Mesendoderm (in vitro differentiated cells): ENCODE measurements at regions not wholly inside any gene's neighbourhood (a gene's known extent, or its start where the extent isn't known, plus 50 kb on each side); places are given as distances from the start of the nearest gene placed in this dataset.

Experiments used
- DNase-seq: peaks from one replicate; pipeline ENCODE4 v3.0.0; 2013
- H2AK5ac ChIP-seq: 2 replicates; pipeline ENCODE4 v1.6.1; 2013; ENCODE audit warnings: low read length, inconsistent platforms
- H2BK120ac ChIP-seq: 2 replicates; pipeline ENCODE4 v1.6.1; 2013; ENCODE audit warnings: low read depth, mild to moderate bottlenecking, low read length, moderate library complexity, mixed read lengths
- H2BK15ac ChIP-seq: replicated peaks from 2 replicates; pipeline ENCODE4 v1.6.1; 2013; ENCODE audit warnings: low read depth, mild to moderate bottlenecking, moderate library complexity
- H2BK5ac ChIP-seq: 2 replicates; pipeline ENCODE4 v1.6.1; 2013; ENCODE audit warnings: low read length, inconsistent platforms
- H3K18ac ChIP-seq: 2 replicates; pipeline ENCODE4 v1.6.1; 2013; ENCODE audit warnings: mild to moderate bottlenecking, low read length, mixed read lengths
- H3K23ac ChIP-seq: one replicate; pipeline ENCODE4 v1.6.1; 2013; ENCODE audit warnings: low read length
- H3K27ac ChIP-seq: 2 replicates; pipeline ENCODE4 v1.5.1; 2013; ENCODE audit warnings: low read depth, mild to moderate bottlenecking, inconsistent platforms, low read length, moderate library complexity
- H3K27me3 ChIP-seq: 2 replicates; pipeline ENCODE4 v1.6.1; 2013; ENCODE audit warnings: low read length, control low read depth, mild to moderate bottlenecking, inconsistent platforms; ENCODE audit not compliant: insufficient read depth, poor library complexity
- H3K36me3 ChIP-seq: 2 replicates; pipeline ENCODE4 v1.6.1; 2013; ENCODE audit warnings: low read length, inconsistent platforms; ENCODE audit not compliant: control insufficient read depth, insufficient read depth
- H3K4ac ChIP-seq: one replicate; pipeline ENCODE4 v1.6.1; 2013; ENCODE audit warnings: low read depth, mild to moderate bottlenecking, low read length, moderate library complexity
- H3K4me1 ChIP-seq: 2 replicates; pipeline ENCODE4 v1.6.1; 2013; ENCODE audit warnings: low read depth, low read length, inconsistent platforms; ENCODE audit not compliant: control insufficient read depth
- H3K4me2 ChIP-seq: 2 replicates; pipeline ENCODE4 v1.6.1; 2013; ENCODE audit warnings: low read length
- H3K4me3 ChIP-seq: 2 replicates; pipeline ENCODE4 v1.5.1; 2013; ENCODE audit warnings: mild to moderate bottlenecking, low read length
- H3K56ac ChIP-seq: one replicate; pipeline ENCODE4 v1.6.1; 2013; ENCODE audit warnings: low read length
- H3K79me1 ChIP-seq: 2 replicates; pipeline ENCODE4 v1.6.1; 2013; ENCODE audit warnings: low read length, inconsistent platforms
- H3K79me2 ChIP-seq: 2 replicates; pipeline ENCODE4 v1.6.1; 2013; ENCODE audit warnings: mild to moderate bottlenecking, low read length; ENCODE audit not compliant: control insufficient read depth, insufficient read depth
- H3K9ac ChIP-seq: 2 replicates; pipeline ENCODE4 v1.6.1; 2013; ENCODE audit warnings: low read length, inconsistent platforms
- H4K5ac ChIP-seq: one replicate; pipeline ENCODE4 v1.6.1; 2013; ENCODE audit warnings: low read length
- H4K8ac ChIP-seq: one replicate; pipeline ENCODE4 v1.6.1; 2013; ENCODE audit warnings: low read depth, mild to moderate bottlenecking, control low read depth, low read length, moderate library complexity
- WGBS: extraction: QIAGEN DNeasy Blood & Tissue Kit; methylation state at CpG from one replicate; pipeline ENCODE4 v1.1.7; 2013; ENCODE audit warnings: low lambda C conversion rate, missing lambda C conversion rate; ENCODE audit not compliant: insufficient coverage; ENCODE audit errors: extremely low coverage; 5-methylcytosine and 5-hydroxymethylcytosine counted together

DNA sequence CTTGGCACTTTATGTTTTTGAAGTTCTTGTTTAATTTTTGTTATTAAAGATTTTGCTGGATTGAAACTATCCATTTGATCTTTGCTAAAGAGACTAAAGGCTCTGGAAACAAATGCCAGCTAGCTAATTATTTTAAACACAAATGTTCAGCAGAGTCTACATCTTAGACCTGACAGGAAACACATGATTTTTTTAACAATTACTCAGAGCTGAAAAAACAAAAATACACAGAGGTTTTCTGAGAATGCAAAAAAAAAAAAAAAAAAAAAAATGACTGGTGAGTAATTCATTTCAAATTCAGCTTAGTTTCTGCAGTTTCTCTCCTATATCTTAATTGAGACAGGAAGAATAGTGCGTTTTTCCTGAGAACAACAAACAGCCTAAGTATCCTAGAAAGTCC lies 448.0 kb downstream of the TENT5A start:
- Histone ChIP-seq H3K4me1 (no peaks in the 10 kb centered on the region), H3K4ac (no peak overlapping the region), H3K9ac (no peak overlapping the region), H2BK5ac (no peak overlapping the region), H4K5ac (no peak overlapping the region), H2BK15ac (no peak overlapping the region), H2AK5ac (no peak overlapping the region), H2BK120ac (no peak overlapping the region), H3K36me3 (no peaks in the 10 kb centered on the region), H3K56ac (no peak overlapping the region), H3K4me3 (no peak overlapping the region), H3K27me3 (no peaks in the 10 kb centered on the region), H3K23ac (no peak overlapping the region), H3K27ac (no peak overlapping the region), H3K4me2 (no peak overlapping the region), H3K18ac (no peak overlapping the region), H3K79me1 (no peaks in the 10 kb centered on the region), H4K8ac (no peak overlapping the region), H3K79me2 (no peaks in the 10 kb centered on the region)
- no CpG with 5 or more reads among the region's 1 CpG for WGBS
- no peak for DNase-seq

DNA sequence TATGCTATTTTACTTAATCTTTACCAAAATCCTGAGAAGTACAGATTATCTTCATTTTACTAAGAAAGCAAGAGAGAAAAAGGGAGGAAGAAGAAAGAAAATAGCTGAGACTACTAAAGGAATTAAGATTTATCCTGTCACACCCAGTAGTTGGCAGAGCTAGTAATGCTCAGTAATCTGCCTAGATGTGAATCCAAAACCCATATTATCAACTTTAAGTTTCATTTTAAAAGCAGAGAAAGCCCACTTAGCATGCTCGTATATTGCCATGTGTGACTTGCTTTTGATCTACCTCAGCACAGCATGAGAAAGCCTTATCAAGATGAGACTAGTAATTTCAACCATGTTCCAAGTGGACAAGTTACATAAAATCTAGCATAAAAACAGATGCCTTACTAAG lies 451.5 kb downstream of the TENT5A start:
- Histone ChIP-seq H3K4ac (no peak overlapping the region), H3K9ac (no peak overlapping the region)
- WGBS, result no CpG with 5 or more reads among the region's 1 CpG

DNA sequence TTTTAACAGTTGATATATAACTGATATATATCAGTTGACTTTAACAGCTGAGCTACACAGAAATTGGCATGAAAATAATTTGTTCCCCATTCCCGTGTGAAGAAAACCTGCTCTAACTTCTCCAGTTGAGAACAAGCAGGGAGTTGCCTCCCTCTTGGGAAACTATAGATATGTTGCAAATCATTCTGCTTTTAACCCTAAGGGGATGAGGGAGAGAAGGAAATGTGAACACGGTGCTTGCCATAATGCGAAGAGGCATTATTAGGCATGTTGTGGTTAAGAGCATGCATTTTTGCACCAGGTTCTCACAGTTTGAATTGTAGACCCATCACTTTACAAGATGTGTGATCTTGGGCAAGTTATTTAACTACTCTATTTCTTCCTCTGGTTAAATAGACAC lies 453.7 kb downstream of the TENT5A start:
- Histone ChIP-seq H2BK120ac (no peak overlapping the region), H2AK5ac (no peak overlapping the region), H3K4ac (no peak overlapping the region), H3K23ac (no peak overlapping the region), H3K79me1 (no peaks in the 10 kb centered on the region), H3K9ac (no peak overlapping the region), H3K27ac (no peak overlapping the region), H3K79me2 (no peaks in the 10 kb centered on the region), H2BK15ac (no peak overlapping the region), H4K8ac (no peak overlapping the region), H4K5ac (no peak overlapping the region), H3K56ac (no peak overlapping the region), H3K4me2 (no peak overlapping the region), H3K36me3 (no peaks in the 10 kb centered on the region), H2BK5ac (no peak overlapping the region), H3K27me3 (no peaks in the 10 kb centered on the region), H3K4me3 (no peak overlapping the region), H3K4me1 (no peaks in the 10 kb centered on the region), H3K18ac (no peak overlapping the region)
- WGBS, result no CpG with 5 or more reads among the region's 3 CpGs
- DNase-seq, result no peak

More for the DNA sequence above, 451.5 kb downstream of the TENT5A start:
- Histone ChIP-seq H2BK120ac (no peak overlapping the region), H3K27me3 (no peaks in the 10 kb centered on the region), H2AK5ac (no peak overlapping the region), H3K36me3 (no peaks in the 10 kb centered on the region), H2BK15ac (no peak overlapping the region), H3K56ac (no peak overlapping the region), H3K79me2 (no peaks in the 10 kb centered on the region), H3K79me1 (no peaks in the 10 kb centered on the region), H3K18ac (no peak overlapping the region), H3K4me1 (no peaks in the 10 kb centered on the region), H3K4me2 (no peak overlapping the region), H4K5ac (no peak overlapping the region), H4K8ac (no peak overlapping the region), H3K27ac (no peak overlapping the region), H2BK5ac (no peak overlapping the region), H3K4me3 (no peak overlapping the region), H3K23ac (no peak overlapping the region)
- DNase-seq, result no peak

DNA sequence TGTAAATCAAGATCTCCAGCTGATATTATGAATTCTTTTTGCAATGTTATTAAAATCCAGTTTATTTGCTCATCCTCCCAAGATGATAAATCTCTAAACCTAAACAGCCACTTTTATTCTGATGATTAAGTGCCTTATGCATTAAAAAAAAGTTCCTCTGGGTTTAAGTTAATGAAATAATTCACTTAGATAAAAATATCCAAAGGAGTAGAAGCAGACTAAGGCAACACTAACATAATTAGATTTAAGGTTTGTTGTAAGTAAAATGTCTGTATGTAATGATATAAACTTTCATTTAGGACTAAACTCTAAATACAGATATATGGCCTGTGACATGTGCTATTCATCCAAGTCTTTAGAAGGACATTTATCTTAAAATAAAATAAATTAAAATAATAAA lies 457.2 kb downstream of the TENT5A start:
- no peak overlapping the region for H3K56ac ChIP-seq
- H3K4me1 ChIP-seq, result no peaks in the 10 kb centered on the region
- no peak overlapping the region for H2BK5ac ChIP-seq
- no peak overlapping the region for H4K5ac ChIP-seq
- H2BK120ac ChIP-seq, result no peak overlapping the region
- no peak overlapping the region for H3K4me2 ChIP-seq
- no peaks in the 10 kb centered on the region for H3K27me3 ChIP-seq
- no peak overlapping the region for H3K23ac ChIP-seq
- H3K79me1 ChIP-seq, result no peaks in the 10 kb centered on the region
- no peak overlapping the region for H2AK5ac ChIP-seq
- H3K4me3 ChIP-seq, result no peak overlapping the region
- no peak overlapping the region for H3K18ac ChIP-seq
- H3K27ac ChIP-seq, result no peak overlapping the region
- no peaks in the 10 kb centered on the region for H3K36me3 ChIP-seq
- H3K4ac ChIP-seq, result no peak overlapping the region
- no peak for DNase-seq
- H3K9ac ChIP-seq, result no peak overlapping the region
- no peak overlapping the region for H4K8ac ChIP-seq
- H2BK15ac ChIP-seq, result no peak overlapping the region
- no peaks in the 10 kb centered on the region for H3K79me2 ChIP-seq

DNA sequence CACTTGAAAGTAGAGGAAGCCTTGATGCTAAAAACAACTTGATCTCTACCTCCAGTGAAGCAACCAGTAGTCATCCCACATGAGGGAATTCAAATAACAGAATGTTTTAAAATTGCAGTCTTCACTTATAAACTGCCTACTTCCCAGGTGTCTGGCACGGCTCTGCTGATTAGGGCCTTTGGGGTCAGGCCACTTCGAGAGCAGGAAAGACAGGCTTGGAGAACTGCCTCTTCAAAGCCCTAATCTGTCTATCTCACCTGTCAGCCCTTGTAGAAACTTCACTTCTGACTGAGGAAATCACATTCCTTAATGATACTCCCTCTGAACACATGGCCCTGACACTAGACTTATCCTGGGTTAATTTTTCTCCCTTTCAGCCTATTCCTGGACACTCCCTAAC lies 458.6 kb downstream of the TENT5A start:
- no peak overlapping the region for H2AK5ac ChIP-seq
- no peaks in the 10 kb centered on the region for H3K4me1 ChIP-seq
- no peaks in the 10 kb centered on the region for H3K27me3 ChIP-seq
- no peak overlapping the region for H4K5ac ChIP-seq
- no CpG with 5 or more reads among the region's 2 CpGs for WGBS
- H3K4ac ChIP-seq, result no peak overlapping the region
- DNase-seq, result no peak
- no peak overlapping the region for H3K4me3 ChIP-seq
- H2BK120ac ChIP-seq, result no peak overlapping the region
- H3K56ac ChIP-seq, result no peak overlapping the region
- no peak overlapping the region for H2BK5ac ChIP-seq
- H4K8ac ChIP-seq, result no peak overlapping the region
- no peak overlapping the region for H3K18ac ChIP-seq
- H2BK15ac ChIP-seq, result no peak overlapping the region
- H3K23ac ChIP-seq, result no peak overlapping the region
- H3K79me1 ChIP-seq, result no peaks in the 10 kb centered on the region
- no peaks in the 10 kb centered on the region for H3K79me2 ChIP-seq
- H3K9ac ChIP-seq, result no peak overlapping the region
- H3K36me3 ChIP-seq, result no peaks in the 10 kb centered on the region
- no peak overlapping the region for H3K4me2 ChIP-seq
- no peak overlapping the region for H3K27ac ChIP-seq

DNA sequence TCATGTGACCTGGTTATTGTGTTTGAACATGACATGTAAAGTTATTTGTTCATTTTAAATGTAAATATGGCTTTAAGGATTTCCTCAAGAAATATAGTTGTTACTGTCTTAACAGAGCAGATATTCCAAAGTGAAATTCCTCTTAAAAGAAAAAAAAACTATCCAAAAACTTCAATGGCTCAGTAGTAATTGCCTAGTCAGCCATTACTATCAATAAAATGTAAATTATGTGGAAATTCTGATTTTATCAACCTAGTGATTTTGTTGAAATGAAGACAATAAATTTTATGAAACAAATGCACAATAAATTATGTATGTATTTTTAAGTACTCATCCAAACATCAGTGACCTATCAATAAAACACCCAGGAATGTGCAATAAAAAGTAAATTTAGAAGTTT lies 463.3 kb downstream of the TENT5A start:
- no peak overlapping the region for H2AK5ac ChIP-seq
- no peak overlapping the region for H2BK5ac ChIP-seq
- H3K4me2 ChIP-seq, result no peak overlapping the region
- DNase-seq, result no peak
- no peak overlapping the region for H3K4me3 ChIP-seq
- no peak overlapping the region for H4K8ac ChIP-seq
- no peak overlapping the region for H2BK15ac ChIP-seq
- H3K79me1 ChIP-seq, result no peaks in the 10 kb centered on the region
- H3K56ac ChIP-seq, result no peak overlapping the region
- no peak overlapping the region for H3K9ac ChIP-seq
- H2BK120ac ChIP-seq, result no peak overlapping the region
- no peaks in the 10 kb centered on the region for H3K79me2 ChIP-seq
- no peak overlapping the region for H3K27ac ChIP-seq
- H3K4ac ChIP-seq, result no peak overlapping the region
- no peak overlapping the region for H3K18ac ChIP-seq
- H4K5ac ChIP-seq, result no peak overlapping the region
- H3K27me3 ChIP-seq, result no peaks in the 10 kb centered on the region
- H3K23ac ChIP-seq, result no peak overlapping the region
- H3K4me1 ChIP-seq, result no peaks in the 10 kb centered on the region
- H3K36me3 ChIP-seq, result no peaks in the 10 kb centered on the region
